ENCODE measurements at regions not wholly inside any gene's neighbourhood (a gene's known extent, or its start where the extent isn't known, plus 50 kb on each side); places are given as distances from the start of the nearest gene placed in this dataset.

GRCh38 chr6:21648475-21649050 lies 55.0 kb downstream of the SOX4 start:
- DNase-seq, result no peak

GRCh38 chr6:21653323-21653722 lies 59.8 kb downstream of the SOX4 start:
- no peak for DNase-seq

GRCh38 chr6:21653905-21654304 lies 60.4 kb downstream of the SOX4 start:
- DNase-seq, result no peak

- DNase-seq, result no peak
Observed at GRCh38 chr6:21654361-21654760, 60.8 kb downstream of the SOX4 start.

- DNase-seq, result no peak
Observed at GRCh38 chr6:21663966-21664313, 70.4 kb downstream of the SOX4 start.

GRCh38 chr6:21664314-21665109 lies 71.0 kb downstream of the SOX4 start:
- DNase-seq, result no peak

GRCh38 chr6:21665110-21665391 lies 71.5 kb downstream of the SOX4 start:
- no peak for DNase-seq

- DNase-seq, result no peak
Observed at GRCh38 chr6:21665392-21666200, 72.0 kb downstream of the SOX4 start.

GRCh38 chr6:21666201-21666691 lies 72.7 kb downstream of the SOX4 start:
- no peak for DNase-seq

- DNase-seq, result no peak
Observed at GRCh38 chr6:21666853-21667681, 73.5 kb downstream of the SOX4 start.

- no peak for DNase-seq
Observed at GRCh38 chr6:21668795-21669194, 75.2 kb downstream of the SOX4 start.

- DNase-seq, result no peak
Observed at GRCh38 chr6:21676769-21677168, 83.2 kb downstream of the SOX4 start.

- no peak for DNase-seq
Observed at GRCh38 chr6:21678990-21679389, 85.4 kb downstream of the SOX4 start.

- no peak for DNase-seq
Observed at GRCh38 chr6:21679761-21680265, 86.3 kb downstream of the SOX4 start.

GRCh38 chr6:21680611-21681010 lies 87.1 kb downstream of the SOX4 start:
- no peak for DNase-seq

GRCh38 chr6:21690489-21690888 lies 96.9 kb downstream of the SOX4 start:
- no peak for DNase-seq

- no peak for DNase-seq
Observed at GRCh38 chr6:21691685-21692346, 98.3 kb downstream of the SOX4 start.

- DNase-seq, result no peak
Observed at GRCh38 chr6:21692721-21693120, 99.2 kb downstream of the SOX4 start.

GRCh38 chr6:21694168-21694567 lies 100.6 kb downstream of the SOX4 start:
- no peak for DNase-seq

- DNase-seq, result no peak
Observed at GRCh38 chr6:21707524-21708319, 114.2 kb downstream of the SOX4 start.

- no peak for DNase-seq
Observed at GRCh38 chr6:21708320-21708580, 114.7 kb downstream of the SOX4 start.

- DNase-seq, result no peak
Observed at GRCh38 chr6:21710216-21710615, 116.7 kb downstream of the SOX4 start.

All from DMS 273 treated with DMSO at 0.1 percent for 48 hours (cell line).